ENCODE measurements at regions not wholly inside any gene's neighbourhood (a gene's known extent, or its start where the extent isn't known, plus 50 kb on each side); places are given as distances from the start of the nearest gene placed in this dataset.

DNA sequence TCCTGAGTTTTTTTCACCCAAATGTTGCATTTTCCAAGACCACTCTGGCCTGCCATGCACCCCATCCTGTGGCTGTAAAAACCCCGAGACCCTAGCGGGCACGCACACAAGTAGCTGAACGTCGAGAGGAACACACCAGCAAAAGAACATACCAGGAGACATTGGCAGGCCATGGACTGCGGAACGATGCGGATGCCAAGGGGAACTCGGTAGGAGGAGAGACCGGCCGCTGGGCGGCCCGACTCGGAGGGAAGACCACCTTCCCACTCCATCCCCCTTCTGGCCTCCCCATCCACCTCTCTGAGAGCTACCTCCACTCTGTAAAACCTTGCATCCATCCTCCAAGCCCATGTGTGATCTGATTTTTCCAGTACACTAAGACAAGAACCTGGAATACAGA, 105.5 kb upstream of the CELF4 start:
- TF ChIP-seq, protein P1, sequence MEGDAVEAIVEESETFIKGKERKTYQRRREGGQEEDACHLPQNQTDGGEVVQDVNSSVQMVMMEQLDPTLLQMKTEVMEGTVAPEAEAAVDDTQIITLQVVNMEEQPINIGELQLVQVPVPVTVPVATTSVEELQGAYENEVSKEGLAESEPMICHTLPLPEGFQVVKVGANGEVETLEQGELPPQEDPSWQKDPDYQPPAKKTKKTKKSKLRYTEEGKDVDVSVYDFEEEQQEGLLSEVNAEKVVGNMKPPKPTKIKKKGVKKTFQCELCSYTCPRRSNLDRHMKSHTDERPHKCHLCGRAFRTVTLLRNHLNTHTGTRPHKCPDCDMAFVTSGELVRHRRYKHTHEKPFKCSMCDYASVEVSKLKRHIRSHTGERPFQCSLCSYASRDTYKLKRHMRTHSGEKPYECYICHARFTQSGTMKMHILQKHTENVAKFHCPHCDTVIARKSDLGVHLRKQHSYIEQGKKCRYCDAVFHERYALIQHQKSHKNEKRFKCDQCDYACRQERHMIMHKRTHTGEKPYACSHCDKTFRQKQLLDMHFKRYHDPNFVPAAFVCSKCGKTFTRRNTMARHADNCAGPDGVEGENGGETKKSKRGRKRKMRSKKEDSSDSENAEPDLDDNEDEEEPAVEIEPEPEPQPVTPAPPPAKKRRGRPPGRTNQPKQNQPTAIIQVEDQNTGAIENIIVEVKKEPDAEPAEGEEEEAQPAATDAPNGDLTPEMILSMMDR (conservative IDR thresholded peaks at IDR 0.05; ENCODE audit: low read length), result no peak
- no peak for TF ChIP-seq EZH2phosphoT487 (IDR thresholded peaks at IDR 0.05; ENCODE audit: borderline replicate concordance, low read depth, low read length)
